ENCODE measurements at regions not wholly inside any gene's neighbourhood (a gene's known extent, or its start where the extent isn't known, plus 50 kb on each side); places are given as distances from the start of the nearest gene placed in this dataset.

- intact Hi-C loops (cut with micrococcal nuclease): no loop called here
- Mint-ChIP-seq H3K27me3 (peaks cover 21% of the 10 kb centered on the region), H3K4me3 (no peak overlapping the region), H3K27ac (no peak overlapping the region), H3K4me1 (no peaks in the 10 kb centered on the region), H3K9me3 (ENCODE audit: insufficient read depth) (peaks cover 5% of the 10 kb centered on the region)
- no peak for ATAC-seq (ENCODE audit: low read depth)
- H2AFZ ChIP-seq (ENCODE audit: insufficient read depth, low read depth, low read length, poor library complexity, severe bottlenecking): no peak overlapping the region
- TF ChIP-seq CTCF (IDR thresholded peaks at IDR 0.05) (no peak), EZH2 (IDR thresholded peaks at IDR 0.05; ENCODE audit: borderline replicate concordance, insufficient read depth, low read depth, low read length, poor library complexity, severe bottlenecking) (no peak)
- H3K27me3 ChIP-seq (replicated peaks in 1 of 4; ENCODE audit: control extremely low read depth in 1 of 4, control insufficient read depth in 3 of 4, insufficient read depth in 4 of 4, low read length in 3 of 4): peaks cover 0 to 17% (median 5%) of the 10 kb centered on the region in 4 experiments
- H3K9ac ChIP-seq (ENCODE audit: low read length): no peak overlapping the region
- H4K20me1 ChIP-seq (ENCODE audit: control insufficient read depth, insufficient read depth, low read length, poor library complexity, severe bottlenecking): no peaks in the 10 kb centered on the region
- H3K4me1 ChIP-seq (ENCODE audit: control insufficient read depth in 2 of 2, insufficient read depth in 2 of 2, low read length in 2 of 2): no peaks in the 10 kb centered on the region
- H3K79me2 ChIP-seq (ENCODE audit: control insufficient read depth, insufficient read depth, low read length): no peaks in the 10 kb centered on the region
- no peaks in the 10 kb centered on the region for H3K36me3 ChIP-seq (replicated peaks in 1 of 2; ENCODE audit: control extremely low read depth in 1 of 2, control insufficient read depth in 1 of 2, extremely low read depth in 1 of 2, insufficient read depth in 2 of 2, low read length in 1 of 2)
- H3K9me3 ChIP-seq (ENCODE audit: control extremely low read depth in 1 of 3, control insufficient read depth in 2 of 3, insufficient read depth in 1 of 3, low read length in 2 of 3): peaks cover 0 to 8% (median 0%) of the 10 kb centered on the region in 3 donors
- CTCF ChIA-PET: no interaction called here
- POLR2A ChIA-PET: no interaction called here
- no peak overlapping the region for H3K27ac ChIP-seq (ENCODE audit: low read length in 2 of 2)
- no peak overlapping the region for H3K4me3 ChIP-seq (ENCODE audit: control extremely low read depth in 1 of 5, extremely low read depth in 1 of 5, insufficient read depth in 1 of 5, low read depth in 2 of 5, low read length in 4 of 5)
- H3K4me2 ChIP-seq (replicated peaks; ENCODE audit: low read depth, low read length, poor library complexity, severe bottlenecking): no peak overlapping the region
- WGBS (ENCODE audit: insufficient coverage): 54% methylated on average over 9 of the region's 9 CpGs
- DNase-seq: no peak
Measured at GRCh38 chr3:127342735-127343134, 54.9 kb upstream of the PRR20G start.

GRCh38 chr3:127339928-127340861, 52.3 kb upstream of the PRR20G start:
- H3K27ac ChIP-seq (ENCODE audit: low read length in 2 of 2): no peak overlapping the region
- TF ChIP-seq CTCF (IDR thresholded peaks at IDR 0.05) (no peak), EZH2 (IDR thresholded peaks at IDR 0.05; ENCODE audit: borderline replicate concordance, insufficient read depth, low read depth, low read length, poor library complexity, severe bottlenecking) (no peak)
- no peak for DNase-seq
- no peaks in the 10 kb centered on the region for H4K20me1 ChIP-seq (ENCODE audit: control insufficient read depth, insufficient read depth, low read length, poor library complexity, severe bottlenecking)
- peaks cover 0 to 15% (median 0%) of the 10 kb centered on the region in 3 donors for H3K9me3 ChIP-seq (ENCODE audit: control extremely low read depth in 1 of 3, control insufficient read depth in 2 of 3, insufficient read depth in 1 of 3, low read length in 2 of 3)
- no peak overlapping the region for H3K4me3 Mint-ChIP-seq
- intact Hi-C loops (cut with micrococcal nuclease): no loop called here
- CTCF ChIA-PET: no interaction called here
- H2AFZ ChIP-seq (ENCODE audit: insufficient read depth, low read depth, low read length, poor library complexity, severe bottlenecking): no peak overlapping the region
- peaks cover 28% of the 10 kb centered on the region for H3K27me3 Mint-ChIP-seq
- 61% methylated on average over 16 of the region's 20 CpGs for WGBS (ENCODE audit: insufficient coverage)
- ATAC-seq (ENCODE audit: low read depth): no peak
- no peak overlapping the region for H3K4me3 ChIP-seq (ENCODE audit: control extremely low read depth in 1 of 5, extremely low read depth in 1 of 5, insufficient read depth in 1 of 5, low read depth in 2 of 5, low read length in 4 of 5)
- H3K36me3 ChIP-seq (replicated peaks in 1 of 2; ENCODE audit: control extremely low read depth in 1 of 2, control insufficient read depth in 1 of 2, extremely low read depth in 1 of 2, insufficient read depth in 2 of 2, low read length in 1 of 2): no peaks in the 10 kb centered on the region
- no peaks in the 10 kb centered on the region for H3K79me2 ChIP-seq (ENCODE audit: control insufficient read depth, insufficient read depth, low read length)
- no peaks in the 10 kb centered on the region for H3K4me1 ChIP-seq (ENCODE audit: control insufficient read depth in 2 of 2, insufficient read depth in 2 of 2, low read length in 2 of 2)
- H3K4me2 ChIP-seq (replicated peaks; ENCODE audit: low read depth, low read length, poor library complexity, severe bottlenecking): no peak overlapping the region
- H3K27me3 ChIP-seq (replicated peaks in 1 of 4; ENCODE audit: control extremely low read depth in 1 of 4, control insufficient read depth in 3 of 4, insufficient read depth in 4 of 4, low read length in 3 of 4): peaks cover 0 to 29% (median 5%) of the 10 kb centered on the region in 4 experiments
- no peak overlapping the region for H3K27ac Mint-ChIP-seq
- H3K4me1 Mint-ChIP-seq: no peaks in the 10 kb centered on the region
- no peak overlapping the region for H3K9ac ChIP-seq (ENCODE audit: low read length)
- POLR2A ChIA-PET: no interaction called here
- H3K9me3 Mint-ChIP-seq (ENCODE audit: insufficient read depth): peaks cover 5% of the 10 kb centered on the region
